HS-5 (cell line): ENCODE measurements at regions not wholly inside any gene's neighbourhood (a gene's known extent, or its start where the extent isn't known, plus 50 kb on each side); places are given as distances from the start of the nearest gene placed in this dataset.

Experiments used
- DNase-seq: peaks from one replicate; pipeline ENCODE4 v3.0.0-alpha.2; 2012; ENCODE audit warnings: low read depth

DNA sequence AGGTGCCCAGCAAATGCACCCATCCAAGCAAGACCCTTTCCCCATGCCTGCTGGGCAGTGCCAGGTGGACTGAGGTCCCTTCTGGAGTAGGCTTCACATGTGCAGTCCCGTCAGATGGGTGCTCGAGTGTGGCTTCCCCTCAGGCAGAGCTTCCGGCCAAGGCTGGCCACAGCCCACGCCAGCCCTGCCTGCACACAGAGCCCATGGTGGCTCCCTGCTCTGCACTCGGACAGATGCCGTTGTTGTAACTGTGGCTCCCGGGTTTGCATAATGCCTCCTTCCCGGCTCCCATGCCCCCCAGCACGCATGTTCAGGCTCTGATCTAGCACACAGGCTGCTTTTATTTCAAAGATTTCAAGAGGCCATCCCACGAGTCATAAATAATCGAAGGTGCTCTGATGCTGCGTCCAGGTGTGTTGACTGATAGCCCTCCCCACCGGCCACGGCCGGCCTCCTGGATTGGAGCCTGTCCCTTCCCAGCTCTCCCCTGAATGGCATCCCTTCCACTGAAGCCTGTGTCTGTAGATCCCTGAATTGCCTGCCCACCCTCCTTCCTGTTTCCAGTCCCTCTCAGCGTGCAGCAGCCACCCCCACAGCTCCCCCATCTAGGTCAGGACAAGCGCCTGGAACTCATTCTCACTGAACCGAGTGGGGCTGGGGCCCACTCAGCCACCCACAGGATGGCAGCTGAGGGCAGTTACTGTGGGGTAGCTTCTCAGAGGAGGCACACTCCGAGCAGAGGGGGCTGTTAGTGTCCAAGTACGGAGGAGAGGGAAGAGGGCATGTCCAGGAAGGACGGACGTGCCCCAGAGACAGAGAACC lies 100.0 kb upstream of the LINGO1 start:
- no peak for DNase-seq

DNA sequence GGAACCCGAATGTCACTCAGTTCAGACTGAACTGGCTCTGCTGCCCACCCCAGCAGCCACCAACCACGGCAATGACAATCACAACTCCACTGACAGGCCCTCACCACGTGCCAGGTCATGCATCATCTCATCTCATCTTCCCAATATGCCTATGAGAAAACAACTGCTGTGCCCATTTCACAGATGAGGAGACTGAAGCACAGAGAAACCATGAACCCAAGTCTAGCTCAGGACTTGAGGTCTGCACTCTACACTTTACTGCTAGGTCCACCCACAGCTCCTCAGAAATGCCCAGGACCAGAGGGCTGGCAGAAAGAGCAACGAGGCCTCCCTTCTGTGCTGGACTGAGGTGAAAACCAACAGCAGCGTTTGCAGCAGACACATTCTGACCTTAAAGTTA lies 99.2 kb upstream of the LINGO1 start:
- DNase-seq = no peak

GRCh38 chr15:77731067-77731466 lies 98.4 kb upstream of the LINGO1 start:
- DNase-seq = no peak

- DNase-seq = no peak
Observed at GRCh38 chr15:77727635-77728304, 95.1 kb upstream of the LINGO1 start.

GRCh38 chr15:77724715-77725114 lies 92.0 kb upstream of the LINGO1 start:
- DNase-seq = no peak

- no peak for DNase-seq
Observed at GRCh38 chr15:77723756-77724155, 91.0 kb upstream of the LINGO1 start.

GRCh38 chr15:77722759-77723460 lies 90.2 kb upstream of the LINGO1 start:
- DNase-seq = no peak

- no peak for DNase-seq
Observed at GRCh38 chr15:77721963-77722362, 89.3 kb upstream of the LINGO1 start.

DNA sequence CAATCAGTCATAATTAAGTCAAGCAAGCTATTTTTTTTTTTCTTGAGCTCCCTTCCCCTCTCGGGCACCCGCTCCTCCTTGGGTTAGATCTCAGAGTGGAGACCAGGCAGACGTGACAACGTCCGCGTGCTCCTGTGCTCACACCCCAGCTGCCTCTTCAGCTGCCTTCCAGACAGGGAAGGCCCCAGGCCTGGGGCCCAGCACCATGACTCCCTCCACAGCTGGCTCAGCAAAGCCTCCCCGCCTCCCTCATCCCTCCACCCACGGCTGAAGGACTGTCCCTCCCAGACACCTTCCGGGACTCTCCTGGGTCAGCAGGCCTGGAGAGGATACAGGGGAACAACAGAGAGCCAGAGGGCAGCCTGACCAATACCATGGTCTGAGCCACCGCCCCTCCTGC lies 87.9 kb upstream of the LINGO1 start:
- no peak for DNase-seq

DNA sequence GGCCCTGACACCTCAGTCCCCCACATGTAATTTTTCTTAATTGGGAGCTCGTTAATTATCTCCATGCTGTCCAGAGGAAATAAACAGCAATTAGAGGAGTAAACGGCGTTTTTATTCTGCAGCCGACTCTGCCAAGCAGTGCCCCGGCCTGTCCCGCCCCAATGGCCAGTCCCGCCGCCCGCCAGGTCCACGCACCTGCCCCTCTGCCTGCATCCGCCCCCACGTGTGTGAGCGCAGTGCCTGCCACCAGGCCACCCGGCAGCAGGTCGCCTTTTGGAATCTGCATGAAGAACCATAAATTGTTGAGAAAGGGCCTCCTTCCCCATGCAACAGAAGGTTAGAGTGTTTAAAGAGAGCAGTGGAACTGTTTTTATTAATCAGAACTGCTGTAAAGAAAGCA lies 87.5 kb upstream of the LINGO1 start:
- DNase-seq = no peak

- DNase-seq = no peak
Observed at GRCh38 chr15:77719450-77719849, 86.7 kb upstream of the LINGO1 start.

- DNase-seq = no peak
Observed at GRCh38 chr15:77717333-77717990, 84.8 kb upstream of the LINGO1 start.

- DNase-seq = no peak
Observed at GRCh38 chr15:77716632-77717332, 84.1 kb upstream of the LINGO1 start.

DNA sequence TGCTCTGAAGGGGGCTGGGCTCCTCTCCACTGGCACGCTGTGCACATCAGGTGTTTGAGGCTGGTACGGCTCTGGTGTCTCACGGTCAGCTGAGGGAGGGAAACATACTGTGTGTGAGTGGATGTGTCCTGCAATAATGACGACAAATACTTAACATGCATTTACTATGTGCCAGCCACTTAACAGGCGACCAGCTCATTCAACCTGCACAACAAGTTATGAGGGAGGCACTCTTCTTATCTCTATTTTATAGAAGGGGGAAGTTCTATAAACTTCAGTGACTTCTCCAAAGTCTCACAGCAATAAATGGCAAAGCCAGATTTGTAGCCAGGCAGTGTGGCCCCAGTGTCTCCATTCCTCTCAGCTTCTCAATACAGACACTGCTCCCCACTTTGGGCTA lies 83.1 kb upstream of the LINGO1 start:
- DNase-seq = no peak

- DNase-seq = no peak
Observed at GRCh38 chr15:77715051-77715450, 82.3 kb upstream of the LINGO1 start.

DNA sequence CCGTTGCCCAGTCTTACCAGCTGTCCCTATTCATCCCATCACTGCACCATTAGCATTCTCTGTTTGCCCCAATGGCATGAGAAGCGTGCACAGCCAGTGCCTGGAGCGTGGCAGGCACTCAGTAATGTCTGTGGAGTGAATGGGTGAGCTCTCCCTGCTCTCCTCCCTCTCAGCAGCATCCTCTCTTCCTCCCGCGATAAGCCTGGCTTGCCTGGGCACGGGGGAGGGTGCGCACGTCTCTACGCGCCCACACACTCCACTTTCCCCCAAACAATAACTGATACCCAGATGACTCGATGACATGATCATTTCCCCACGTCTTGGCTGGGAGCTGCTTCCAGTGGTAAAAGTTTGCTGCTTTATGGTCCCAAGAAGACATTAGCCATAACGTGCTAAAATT lies 81.8 kb upstream of the LINGO1 start:
- DNase-seq = no peak

GRCh38 chr15:77714023-77714422 lies 81.3 kb upstream of the LINGO1 start:
- DNase-seq = no peak

GRCh38 chr15:77713281-77713680 lies 80.6 kb upstream of the LINGO1 start:
- DNase-seq = no peak

GRCh38 chr15:77712438-77712837 lies 79.7 kb upstream of the LINGO1 start:
- DNase-seq = no peak

GRCh38 chr15:77710637-77711036 lies 77.9 kb upstream of the LINGO1 start:
- no peak for DNase-seq

- no peak for DNase-seq
Observed at GRCh38 chr15:77710206-77710605, 77.5 kb upstream of the LINGO1 start.
